HG03139 (cell line): ENCODE measurements at regions not wholly inside any gene's neighbourhood (a gene's known extent, or its start where the extent isn't known, plus 50 kb on each side); places are given as distances from the start of the nearest gene placed in this dataset.

ENCODE experiments used
- ATAC-seq: cut with Tn5 transposase; IDR thresholded peaks from one replicate; pipeline ENCODE4 v1.9.1; 2021; ENCODE audit not compliant: unreplicated experiment

DNA sequence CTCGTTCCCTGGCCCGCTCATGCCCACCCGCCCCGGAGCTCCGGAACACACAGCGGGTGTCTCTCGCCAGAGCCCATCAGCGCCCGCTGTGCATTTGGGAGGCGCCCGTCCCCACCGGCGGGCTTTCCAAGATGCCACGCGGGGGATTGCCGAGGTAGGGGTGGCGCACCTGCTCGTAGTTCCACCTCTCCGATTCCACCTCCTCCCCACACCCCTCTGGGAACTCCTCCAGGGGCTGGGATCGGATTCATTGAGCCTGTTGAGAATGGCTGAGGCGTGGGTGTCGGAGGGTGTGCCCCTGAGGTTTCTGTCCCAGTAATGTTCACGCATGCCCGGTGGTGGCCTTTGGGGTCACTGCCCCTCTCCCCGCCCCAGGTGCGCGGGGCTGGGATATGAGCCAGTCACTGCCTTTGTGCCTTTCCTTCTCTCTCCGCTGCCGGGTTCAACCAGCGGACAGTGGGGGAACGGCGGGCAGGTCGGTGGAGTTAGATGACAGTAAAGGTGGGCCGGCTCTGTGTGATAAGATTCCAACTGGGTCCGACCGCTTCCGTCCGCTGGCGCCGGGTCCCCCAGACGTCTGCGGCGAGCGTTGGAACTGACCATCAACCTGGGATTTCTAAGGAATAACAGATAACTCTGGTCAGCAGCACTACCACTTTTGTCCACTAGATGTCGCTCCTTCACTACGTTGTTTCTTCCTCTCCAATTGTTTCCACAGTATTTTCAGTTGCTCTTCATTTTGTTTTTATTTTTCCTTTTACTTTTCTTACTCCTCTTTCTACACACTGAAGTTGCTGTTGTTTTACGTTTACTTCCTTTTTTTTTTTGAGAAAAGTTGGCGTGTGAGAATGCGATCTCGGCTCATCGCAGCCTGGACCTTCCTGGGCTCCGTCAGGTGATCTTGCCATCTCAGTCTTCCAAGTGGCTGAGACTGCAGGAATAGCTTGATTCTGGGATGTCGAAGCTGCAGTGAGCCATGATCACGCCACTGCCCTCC is 178.1 kb upstream of the ALG10B start:
- peak; percentile 67 for ATAC-seq

DNA sequence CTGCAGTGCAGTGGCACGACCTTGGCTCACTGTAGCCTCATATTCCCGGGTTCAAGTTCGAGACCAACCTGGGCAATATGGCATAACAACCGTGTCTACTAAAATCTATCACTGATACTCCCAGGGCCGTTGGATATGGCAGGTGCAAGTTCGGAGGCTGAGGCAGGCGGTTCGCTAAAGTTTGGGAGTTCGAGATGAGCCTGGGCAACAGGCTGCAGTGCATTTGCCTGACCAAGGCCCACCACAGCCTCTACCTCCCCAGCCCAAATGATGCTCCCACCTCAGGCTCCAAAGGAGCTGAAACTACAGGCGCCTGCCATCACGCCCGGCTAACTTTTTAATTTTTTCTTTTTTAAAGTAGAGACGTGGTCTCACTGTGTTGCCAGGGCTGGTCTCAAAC is 177.1 kb upstream of the ALG10B start:
- no peak for ATAC-seq

DNA sequence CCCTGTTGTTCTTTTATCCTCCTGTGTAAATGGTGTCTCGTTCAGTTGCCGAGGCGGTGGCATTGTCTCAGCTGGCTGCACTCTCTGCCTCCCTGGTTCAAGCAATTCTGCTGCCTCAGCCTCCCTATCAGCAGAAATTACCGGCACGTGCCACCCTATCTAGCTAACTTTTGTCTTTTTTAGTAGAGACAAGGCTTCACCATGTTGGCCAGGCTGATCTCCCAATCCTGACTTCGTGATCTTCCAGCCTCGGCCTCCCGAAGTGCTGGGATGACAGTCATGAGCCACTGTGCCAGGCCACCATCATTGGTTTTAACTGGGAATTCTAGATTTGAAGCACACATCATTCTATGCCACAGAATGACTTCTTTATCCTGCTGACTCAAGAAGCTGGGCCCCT is 175.3 kb upstream of the ALG10B start:
- ATAC-seq, result no peak

DNA sequence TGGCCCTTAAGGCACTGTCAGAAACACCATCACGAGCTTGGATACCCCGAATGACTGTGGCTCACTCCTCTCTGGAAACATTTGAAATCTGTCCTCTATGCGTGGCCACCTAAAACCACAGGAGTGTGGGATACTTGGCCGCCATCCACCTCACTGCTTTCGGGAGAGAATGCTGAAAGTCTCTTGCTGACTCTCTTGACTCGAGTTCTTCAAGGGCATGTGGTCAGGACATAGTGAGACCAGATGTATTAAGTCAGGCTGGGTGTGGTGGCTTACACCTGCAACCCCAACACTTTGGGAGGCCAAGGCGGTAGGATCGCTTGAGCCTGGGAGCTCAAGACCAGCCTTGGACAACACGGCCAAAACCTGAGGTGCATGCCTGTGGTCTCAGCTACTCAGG is 174.7 kb upstream of the ALG10B start:
- ATAC-seq, result no peak

DNA sequence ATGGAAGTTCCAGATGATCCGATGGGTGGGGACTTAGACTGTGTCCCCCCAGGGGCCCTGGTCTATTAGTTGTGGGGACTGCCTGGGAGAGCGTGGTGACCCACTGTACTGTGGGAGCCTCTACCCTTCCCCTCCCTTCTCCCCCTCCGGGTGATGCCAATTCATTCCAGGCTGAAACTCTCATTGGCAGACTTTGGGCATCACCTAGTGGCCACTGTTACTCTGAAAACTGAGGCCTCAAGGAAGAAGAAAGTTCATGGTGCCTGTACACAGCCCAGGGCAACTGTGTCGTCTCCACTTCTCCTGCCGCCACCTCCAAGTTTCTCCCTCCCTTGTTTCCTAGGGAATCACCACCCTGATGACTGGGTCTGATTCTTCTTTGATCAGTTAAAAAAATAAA is 173.6 kb upstream of the ALG10B start:
- ATAC-seq, result no peak

DNA sequence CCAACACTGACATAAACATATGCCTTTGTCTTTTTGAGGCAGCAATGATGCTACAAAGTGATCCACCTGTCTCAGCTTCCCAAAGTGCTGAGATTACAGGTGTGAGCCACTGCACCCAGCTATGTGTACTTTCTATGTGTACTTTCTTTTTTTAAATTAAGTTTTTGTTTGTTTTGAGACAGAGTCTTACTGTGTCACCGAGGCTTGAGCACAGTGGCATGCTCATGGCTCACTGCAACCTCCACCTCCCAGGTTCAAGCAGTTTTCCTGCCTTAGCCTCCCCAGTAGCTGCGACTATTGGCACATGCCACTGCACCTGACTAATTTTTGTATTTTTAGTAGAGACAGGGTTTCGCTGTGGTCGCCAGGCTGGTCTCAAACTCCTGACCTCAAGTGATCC is 172.5 kb upstream of the ALG10B start:
- ATAC-seq, result no peak

DNA sequence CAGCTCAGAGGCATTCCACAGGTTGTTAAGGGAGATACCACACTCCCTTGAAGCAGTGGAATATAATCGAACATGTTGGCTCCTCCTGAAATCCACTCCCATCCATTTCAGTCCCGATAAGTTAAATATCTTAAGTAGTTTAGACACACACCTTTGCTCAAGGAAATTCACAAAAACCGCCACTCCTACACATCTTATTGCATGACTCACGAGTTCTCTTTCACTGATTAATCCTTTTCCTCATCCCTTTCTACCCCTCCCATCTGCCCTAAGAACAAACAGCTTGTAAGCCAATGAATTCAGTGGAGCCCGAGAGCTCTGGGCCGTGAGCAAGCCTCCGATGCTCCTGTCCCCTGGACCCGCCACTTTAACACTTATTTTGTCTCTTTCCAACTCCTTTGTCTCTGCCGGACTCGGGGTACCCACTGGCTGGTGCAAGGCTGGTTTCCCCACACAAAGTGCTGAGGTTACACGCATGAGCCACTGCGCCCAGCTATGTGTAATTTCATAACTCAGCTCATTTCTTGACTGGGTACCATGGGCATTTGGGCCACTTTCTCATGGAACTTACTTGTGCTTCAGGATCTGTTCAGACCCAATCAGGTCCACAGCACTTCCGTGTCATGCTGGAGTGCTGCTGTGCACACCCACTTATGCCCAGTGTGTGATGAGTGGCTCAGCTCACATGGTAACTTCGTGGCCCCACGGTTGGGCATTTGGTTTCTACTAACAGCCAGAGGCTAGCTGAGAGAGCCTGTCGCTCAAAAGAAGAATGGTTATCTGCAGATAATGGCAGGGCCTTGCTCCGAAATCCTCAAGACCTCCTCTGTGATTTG is 171.8 kb upstream of the ALG10B start:
- ATAC-seq, result no peak

DNA sequence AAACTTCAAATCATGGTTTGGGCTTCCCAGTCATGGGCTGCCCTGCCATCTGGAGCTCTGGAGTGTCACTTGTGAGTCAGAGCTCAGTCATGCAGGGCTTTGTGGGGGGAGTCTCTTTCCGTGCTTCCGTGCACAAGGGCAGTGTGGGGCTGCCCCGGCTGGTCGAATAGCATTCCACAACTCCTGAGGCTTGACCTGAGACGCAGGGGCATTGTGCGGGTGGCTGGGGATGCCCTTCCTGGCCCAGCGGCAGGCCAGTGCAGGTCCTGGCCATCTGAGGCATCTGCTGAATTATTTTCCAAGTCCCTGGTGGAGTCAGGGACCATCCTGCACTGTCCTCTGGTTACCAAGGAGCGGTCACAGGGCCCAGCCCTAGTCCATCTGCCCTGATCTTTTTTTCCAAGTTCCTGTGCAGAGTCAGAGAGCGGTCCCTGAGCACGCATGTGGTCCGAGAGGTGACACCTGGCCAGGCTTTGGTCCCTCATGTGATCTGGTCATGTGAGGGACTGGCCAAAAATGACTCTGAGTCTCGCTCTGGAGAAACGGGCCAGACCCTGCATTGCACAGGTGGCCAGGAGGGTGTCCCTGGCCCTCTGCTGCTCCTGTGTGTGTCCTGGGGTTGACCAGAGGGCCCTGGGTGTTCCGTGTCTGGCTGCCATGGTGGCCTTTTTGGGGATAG is 167.0 kb upstream of the ALG10B start:
- ATAC-seq, result no peak

DNA sequence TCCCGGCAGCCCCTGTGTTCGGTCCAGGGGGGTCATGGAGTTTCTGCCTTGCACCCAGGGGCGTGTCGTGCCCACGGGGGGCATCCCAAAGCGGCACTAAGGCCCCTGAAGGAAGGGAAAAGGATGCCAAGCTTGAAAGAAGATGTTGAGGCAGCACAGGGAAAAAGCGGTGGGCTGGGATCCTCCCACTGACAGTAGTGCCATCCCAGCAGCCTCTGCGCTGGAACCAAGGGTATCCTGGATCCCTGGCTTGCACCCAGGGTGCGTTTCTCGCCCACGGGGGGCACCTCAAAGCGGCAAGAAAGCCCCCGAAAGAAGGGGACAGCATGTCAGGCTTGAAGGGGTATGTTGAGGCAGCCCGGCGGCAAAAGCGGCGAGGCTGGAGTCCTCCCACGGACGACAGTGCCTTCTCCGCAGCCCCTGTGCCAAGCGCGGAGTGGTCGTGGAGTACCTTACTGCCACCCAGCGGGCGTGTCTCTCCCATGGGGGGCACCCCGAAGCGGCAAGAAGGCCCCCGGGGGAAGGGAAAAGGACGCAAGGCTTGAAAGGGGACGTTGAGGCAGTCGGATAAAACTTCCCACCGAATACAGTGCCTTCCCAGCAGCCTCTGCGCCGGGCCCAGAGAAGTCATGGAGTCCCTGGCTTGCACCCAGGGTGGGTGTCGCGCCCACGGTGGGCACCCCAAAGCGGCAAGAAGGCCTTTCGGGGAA is 164.4 kb upstream of the ALG10B start:
- no peak for ATAC-seq

DNA sequence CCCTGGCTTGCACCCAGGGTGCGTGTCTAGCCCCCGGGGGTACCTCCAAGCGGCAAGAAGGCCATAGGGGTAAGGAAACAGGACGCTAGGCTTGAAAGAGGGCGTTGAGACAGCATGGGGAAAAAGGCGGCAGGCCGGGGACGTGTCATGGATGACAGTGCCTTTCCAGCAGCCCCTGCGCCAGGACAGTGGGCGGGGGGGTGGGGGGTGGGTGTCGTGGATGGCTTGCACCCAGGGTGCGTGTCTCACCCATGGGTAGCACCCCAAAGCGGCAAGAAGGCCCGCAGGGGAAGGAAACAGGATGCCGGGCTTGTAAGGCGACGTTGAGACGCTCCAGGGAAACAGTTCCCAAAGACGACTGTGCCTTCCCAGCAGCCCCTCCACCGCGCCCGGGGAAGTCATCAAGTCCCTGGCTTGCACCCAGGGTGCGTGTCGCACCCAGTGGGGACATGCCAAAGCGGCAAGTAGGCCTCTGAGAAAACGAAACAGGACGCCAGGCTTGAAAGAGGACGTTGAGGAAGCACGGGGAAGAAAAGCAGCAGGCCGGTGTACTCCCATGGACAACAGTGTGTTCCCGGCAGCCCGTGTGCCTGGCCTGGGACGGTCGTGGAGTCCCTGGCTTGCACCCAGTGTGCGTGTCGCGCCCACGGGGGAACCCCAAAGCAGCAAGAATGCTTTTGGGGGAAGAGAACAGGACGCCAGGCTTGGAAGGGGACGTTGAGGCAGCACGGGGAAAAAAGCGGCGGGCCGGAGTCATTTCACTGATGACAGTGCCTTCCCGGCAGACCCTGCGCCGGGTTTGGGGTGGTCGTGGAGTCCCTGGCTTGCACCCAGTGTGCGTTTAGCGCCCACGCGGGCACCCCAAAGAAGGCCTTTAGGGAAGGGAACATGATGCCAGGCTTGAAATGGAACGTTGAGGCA is 163.5 kb upstream of the ALG10B start:
- ATAC-seq, result no peak

DNA sequence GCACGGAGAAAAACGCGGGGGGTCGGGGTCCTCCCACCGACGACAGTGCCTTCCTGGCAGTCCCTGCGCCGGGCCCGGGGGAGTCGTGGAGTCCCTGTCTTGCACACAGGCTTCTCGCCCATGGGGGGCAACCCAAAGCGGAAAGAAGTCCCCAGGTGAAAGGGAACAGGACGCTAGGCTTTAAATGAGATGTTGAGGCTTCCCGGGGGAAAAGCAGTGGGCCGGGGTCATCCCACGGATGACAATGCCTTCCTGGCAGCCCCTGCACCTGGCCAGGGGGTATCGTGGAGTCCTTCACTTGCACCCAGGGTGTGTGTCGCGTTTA is 162.9 kb upstream of the ALG10B start:
- ATAC-seq, result no peak

DNA sequence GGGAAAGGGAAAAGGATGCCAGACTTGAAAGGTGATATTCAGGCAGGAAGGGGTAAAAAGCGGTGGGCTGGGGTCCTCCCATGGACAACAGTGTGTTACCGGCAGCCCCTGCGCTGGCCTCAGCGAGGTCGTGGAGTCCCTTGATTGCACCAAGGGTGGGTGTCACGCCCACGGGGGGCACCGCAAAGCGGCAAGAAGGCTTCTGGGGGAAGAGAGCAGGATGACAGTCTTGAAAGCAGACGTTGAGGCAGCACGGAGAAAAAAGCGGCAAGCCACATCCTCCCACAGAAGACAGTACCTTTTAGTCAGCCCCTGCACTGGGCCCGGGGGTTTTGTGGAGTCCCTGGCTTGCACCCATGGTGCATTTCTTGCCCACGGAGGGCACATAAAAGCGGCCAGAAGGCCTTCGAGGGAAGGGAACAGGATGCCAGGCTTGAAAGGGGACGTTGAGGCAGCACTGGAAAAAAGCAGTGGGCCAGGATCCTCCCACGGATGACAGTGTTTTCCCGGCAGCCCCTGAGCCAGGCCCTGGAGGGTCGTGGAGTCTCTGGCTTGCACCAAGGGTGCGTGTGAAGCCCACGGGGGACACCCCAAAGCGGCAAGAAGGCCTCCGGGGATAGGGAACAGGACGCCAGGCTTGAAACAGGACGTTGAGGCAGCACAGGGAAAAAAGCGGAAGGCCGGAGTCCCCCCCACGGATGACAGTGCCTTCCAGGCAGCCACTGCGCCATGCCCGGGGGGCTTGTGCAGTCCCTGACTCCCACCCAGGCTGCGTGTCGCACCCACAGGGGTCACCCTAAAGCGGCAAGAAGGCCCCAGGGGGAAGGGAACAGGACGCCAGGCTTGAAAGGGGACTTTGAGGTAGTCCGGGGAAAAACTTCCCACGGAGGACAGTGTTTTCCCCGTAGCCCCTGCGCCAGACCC is 162.2 kb upstream of the ALG10B start:
- ATAC-seq, result no peak

DNA sequence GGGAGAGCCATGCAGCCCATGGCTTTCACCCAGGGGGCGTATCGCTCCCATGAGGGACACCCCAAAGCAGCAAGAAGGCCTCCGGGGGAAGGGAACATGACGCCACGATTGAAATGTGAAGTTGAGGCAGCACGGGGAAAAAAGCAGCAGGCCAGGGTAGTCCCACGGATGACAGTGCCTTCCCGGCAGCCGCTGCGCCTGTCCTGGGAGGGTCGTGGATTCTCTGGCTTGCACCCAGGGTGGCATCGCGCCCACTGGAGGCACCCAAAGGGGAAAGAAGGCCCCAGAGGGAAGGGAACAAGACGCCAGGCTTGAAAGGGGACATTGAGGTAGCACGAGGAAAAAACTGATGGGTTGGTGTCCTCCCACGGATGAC is 161.6 kb upstream of the ALG10B start:
- no peak for ATAC-seq

DNA sequence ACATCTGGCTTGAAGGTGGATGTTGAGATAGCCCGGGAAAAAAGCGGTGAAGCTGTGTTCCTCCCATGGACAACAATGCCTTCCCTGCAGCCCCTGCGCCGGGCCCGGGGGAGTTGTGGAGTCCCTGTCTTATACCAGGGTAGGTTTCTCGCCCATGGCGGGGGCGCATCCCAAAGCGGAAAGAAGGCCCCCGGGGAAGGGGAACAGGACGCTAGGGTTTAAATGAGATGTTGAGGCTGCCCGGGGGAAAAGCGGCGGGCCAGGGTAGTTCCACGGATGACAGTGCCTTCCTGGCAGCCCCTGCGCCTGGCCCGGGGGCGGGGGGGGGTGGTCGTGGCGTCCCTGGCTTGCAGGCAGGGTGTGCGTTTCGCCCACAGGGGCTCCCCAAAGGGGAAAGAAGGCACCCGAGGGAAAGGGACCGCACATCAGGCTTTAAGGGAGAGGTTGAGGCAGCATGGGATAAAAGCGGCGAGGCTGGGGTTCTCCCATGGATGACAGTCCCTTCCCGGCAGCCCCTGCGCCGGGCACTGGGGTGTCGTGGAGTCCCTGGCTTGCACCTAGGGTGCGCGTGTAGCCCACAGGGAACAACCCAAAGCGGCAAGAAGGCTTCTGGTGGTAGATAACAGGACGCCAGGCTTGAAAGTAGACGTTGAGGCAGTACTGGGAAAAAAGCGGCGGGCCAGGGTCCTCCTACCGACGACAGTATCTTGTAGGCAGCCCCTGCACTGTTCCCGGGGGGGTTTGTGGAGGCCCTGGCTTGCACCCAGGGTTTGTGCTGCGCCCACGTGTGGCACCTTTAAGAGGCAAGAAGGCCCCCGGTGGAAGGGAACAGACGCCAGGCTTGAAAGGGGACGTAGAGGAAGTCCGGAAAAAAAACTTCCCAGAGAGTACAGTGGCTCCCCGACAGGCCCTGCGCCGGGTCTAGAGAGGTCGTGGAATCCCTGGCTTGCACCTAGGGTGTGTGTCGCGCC is 160.8 kb upstream of the ALG10B start:
- ATAC-seq, result no peak

DNA sequence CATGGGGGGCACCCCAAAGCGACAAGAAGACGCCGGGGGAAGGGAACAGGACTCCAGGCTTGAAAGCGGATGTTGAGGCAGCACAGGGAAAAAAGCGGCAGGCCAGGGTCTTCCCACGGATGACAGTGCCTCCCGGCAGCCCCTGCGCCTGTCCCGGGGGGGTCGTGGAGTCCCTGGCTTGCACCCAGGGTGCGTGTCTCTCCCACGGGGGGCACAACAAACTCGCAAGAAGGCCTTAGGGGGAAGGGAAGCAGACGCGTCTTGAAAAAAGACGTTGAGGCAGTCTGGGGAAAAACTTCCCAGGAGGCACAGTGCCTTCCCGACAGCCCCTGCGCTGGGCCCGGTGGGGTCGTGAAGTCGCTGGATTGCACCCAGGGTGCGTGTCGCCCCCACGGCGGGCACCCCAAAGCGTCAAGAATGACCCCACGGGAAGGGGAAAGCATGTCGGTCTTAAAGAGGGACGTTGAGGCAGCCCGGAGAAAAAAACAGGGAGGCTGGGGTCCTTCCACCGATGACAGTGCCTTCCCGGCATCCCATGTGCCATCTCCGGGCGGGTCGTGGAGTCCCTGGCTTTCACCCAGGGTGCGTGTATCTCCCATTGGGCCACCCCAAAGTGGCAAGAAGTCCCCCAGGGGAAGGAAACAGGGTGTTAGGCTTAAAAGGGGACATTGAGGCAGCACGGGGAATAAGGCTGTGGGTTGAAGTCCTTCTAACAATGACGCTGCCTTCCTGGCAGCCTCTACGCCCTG is 159.9 kb upstream of the ALG10B start:
- no peak for ATAC-seq

DNA sequence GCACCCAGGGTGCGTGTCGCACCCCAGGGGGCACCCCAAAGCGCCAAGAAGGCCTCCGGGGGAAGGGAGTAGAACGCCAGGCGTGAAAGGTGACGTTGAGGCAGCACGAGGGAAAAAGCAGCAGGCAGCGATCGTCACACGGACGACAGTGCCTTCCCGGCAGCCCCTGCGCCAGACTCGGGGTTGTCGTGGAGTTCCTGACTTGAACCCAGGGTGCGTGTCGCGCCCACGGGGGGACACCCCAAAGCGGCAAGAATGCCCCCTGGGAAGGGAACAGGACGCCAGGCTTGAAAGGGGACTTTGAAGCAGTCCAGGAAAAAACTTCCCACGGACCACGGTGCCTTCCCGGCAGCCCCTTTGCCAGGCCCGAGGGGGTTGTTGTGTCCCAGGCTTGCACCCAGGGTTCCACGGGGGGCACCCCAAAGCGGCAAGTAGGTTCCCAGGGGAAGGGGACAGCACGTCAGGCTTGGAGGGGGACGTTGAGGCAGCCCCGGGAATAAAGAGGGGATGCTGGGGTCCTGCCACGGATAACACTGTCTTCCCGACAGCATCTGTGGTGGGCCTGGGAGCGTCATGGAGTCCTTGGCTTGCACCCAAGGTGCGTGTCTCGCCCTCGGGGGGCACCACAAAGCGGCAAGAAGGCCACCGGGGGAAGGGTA is 159.2 kb upstream of the ALG10B start:
- no peak for ATAC-seq
